Brain microvascular endothelial cell (primary cell): ENCODE measurements at regions not wholly inside any gene's neighbourhood (a gene's known extent, or its start where the extent isn't known, plus 50 kb on each side); places are given as distances from the start of the nearest gene placed in this dataset.

Experiments
- DNase-seq: peaks from one replicate; pipeline ENCODE4 v3.0.0-alpha.2; 2020
- H3K27ac ChIP-seq: fragments of 250-450 bp; sonication (Bioruptor Pico); 2 replicates; pipeline ENCODE4 v1.5.1; 2020; ENCODE audit warnings: mild to moderate bottlenecking, moderate library complexity
- H3K27me3 ChIP-seq: fragments of 250-450 bp; sonication (Bioruptor Pico); replicated peaks from 2 replicates; pipeline ENCODE4 v1.5.1; 2020; ENCODE audit warnings: mild to moderate bottlenecking
- H3K36me3 ChIP-seq: fragments of 250-450 bp; sonication (Bioruptor Pico); replicated peaks from 2 replicates; pipeline ENCODE4 v1.5.1; 2020; ENCODE audit warnings: mild to moderate bottlenecking
- H3K4me3 ChIP-seq: 2 replicates; pipeline ENCODE4 v1.5.1; 2011; ENCODE audit warnings: low read depth, mild to moderate bottlenecking, control low read depth, low read length, moderate library complexity
- in situ Hi-C: cut with HindIII; loops from 2 replicates; pipeline ENCODE4 v1.10.0; 2017; ENCODE audit warnings: low sequenced_read_pairs, low pct_ligation_motif_present
- TF ChIP-seq, protein P1 (sequence below): IDR thresholded peaks from 2 replicates; pipeline ENCODE4 v1.5.1; 2011; ENCODE audit warnings: low read depth, mild to moderate bottlenecking, moderate library complexity, low read length, control low read depth, inconsistent platforms; ENCODE audit errors: missing control alignments

DNA sequence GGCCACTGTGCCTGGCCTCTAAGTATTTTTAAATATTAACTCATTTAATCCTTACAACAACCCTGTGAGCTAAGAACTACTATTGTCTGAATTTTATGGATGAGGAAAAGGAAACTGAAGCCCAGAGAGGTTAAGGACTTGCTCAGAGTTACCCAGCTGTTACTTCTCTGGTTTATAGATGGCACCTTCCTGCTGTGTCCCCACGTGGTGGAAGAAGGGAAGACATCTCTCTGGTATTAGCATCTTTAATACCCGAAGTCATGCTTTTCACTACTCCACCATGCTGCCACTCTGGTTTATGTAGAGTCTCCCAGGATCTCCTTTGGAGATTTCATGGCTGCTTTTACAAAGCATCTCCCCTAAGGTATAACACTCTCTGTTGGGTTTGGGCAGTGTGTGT lies 105.5 kb upstream of the MKLN1 start:
- H3K27ac ChIP-seq = no peak overlapping the region
- no peaks in the 10 kb centered on the region for H3K36me3 ChIP-seq
- TF ChIP-seq, protein P1, sequence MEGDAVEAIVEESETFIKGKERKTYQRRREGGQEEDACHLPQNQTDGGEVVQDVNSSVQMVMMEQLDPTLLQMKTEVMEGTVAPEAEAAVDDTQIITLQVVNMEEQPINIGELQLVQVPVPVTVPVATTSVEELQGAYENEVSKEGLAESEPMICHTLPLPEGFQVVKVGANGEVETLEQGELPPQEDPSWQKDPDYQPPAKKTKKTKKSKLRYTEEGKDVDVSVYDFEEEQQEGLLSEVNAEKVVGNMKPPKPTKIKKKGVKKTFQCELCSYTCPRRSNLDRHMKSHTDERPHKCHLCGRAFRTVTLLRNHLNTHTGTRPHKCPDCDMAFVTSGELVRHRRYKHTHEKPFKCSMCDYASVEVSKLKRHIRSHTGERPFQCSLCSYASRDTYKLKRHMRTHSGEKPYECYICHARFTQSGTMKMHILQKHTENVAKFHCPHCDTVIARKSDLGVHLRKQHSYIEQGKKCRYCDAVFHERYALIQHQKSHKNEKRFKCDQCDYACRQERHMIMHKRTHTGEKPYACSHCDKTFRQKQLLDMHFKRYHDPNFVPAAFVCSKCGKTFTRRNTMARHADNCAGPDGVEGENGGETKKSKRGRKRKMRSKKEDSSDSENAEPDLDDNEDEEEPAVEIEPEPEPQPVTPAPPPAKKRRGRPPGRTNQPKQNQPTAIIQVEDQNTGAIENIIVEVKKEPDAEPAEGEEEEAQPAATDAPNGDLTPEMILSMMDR = peak; percentile 15
- in situ Hi-C loops = no loop called here
- DNase-seq = no peak
- no peaks in the 10 kb centered on the region for H3K27me3 ChIP-seq
- H3K4me3 ChIP-seq = no peak overlapping the region

DNA sequence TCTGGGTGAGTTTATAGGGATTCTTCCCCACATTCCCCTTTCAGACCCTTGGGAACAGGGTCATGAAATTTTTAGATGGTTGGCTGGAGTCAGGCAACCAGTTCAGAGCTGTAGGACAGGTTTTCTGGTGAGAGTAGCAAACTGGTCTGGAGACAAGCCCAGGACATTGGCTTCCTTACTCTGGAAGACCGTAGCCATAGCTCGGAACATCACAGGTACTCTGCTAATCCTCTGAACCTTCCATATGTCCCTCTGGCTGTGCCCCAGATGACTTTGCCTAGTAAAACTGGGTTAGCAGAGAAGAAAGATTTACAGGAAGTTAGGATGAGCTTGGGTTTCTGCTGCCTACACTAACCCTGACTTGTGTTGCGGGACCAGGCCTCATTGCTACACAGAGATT lies 104.5 kb upstream of the MKLN1 start:
- no peak overlapping the region for H3K4me3 ChIP-seq
- TF ChIP-seq, protein P1 = no peak
- H3K27me3 ChIP-seq = no peaks in the 10 kb centered on the region
- no peak for DNase-seq
- H3K27ac ChIP-seq = no peak overlapping the region
- no peaks in the 10 kb centered on the region for H3K36me3 ChIP-seq
- in situ Hi-C loops = no loop called here

DNA sequence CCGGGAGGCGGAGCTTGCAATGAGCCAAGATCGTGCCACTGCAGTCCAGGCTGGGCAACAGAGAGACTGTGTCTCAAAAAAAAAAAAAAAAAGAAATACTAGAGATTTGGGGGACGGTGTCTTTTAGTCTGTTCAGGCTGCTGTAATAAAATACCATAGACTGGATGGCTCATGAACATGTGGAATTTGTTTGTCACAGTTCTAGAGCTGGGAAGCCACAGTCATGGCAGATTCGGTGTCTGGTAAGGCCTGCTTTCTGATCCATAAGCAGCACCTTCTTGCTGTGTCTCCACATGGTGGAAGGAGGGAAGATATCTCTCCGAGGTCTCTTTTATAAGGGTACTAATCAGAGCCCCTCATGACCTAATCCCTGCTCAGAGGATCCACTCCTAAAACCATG lies 102.7 kb upstream of the MKLN1 start:
- no peak overlapping the region for H3K4me3 ChIP-seq
- no peaks in the 10 kb centered on the region for H3K36me3 ChIP-seq
- TF ChIP-seq, protein P1 = no peak
- in situ Hi-C loops = no loop called here
- no peak for DNase-seq
- no peak overlapping the region for H3K27ac ChIP-seq
- H3K27me3 ChIP-seq = no peaks in the 10 kb centered on the region

DNA sequence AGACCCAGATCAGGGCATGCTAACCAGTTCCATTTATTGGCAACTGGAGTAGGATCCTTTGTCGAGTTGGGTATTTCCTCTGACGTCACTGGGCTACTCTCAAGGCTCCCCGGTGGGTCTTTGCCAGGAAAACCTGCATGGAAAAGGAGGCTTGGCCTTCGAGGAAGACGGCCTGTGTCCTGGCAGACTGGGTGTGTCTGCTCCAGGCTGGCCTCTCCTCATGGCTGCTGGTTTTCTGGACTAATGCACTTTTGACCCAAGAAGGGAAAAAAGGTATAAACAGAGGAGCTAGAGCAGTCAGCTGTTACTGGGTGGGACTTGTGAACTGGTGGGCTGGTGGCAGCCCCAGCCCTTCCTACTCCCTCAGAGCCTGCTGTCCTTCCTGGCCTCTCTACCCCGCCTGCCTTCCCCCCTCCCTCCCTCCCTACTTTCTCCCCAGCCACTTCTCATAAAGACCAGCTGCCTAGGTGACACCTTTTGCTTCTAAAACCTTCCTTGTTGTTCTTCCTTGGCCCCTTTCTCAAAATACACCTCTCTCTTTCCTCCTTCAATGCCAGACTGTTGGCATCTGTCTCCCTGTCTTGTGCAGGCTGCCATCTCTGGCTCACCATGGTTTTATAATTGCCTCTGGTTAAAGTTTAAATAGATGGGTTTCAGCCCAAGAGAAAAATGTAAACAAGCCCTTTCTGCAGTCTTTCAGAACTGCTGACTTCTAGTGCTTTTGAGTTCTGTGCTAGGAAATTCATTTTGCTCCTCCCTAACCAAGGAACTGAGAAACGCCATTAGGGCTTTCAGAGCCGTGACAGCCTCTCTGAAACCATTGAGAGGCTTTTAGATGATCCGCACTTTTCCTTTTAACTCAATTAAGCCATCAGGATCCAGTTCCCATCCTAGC lies 101.8 kb upstream of the MKLN1 start:
- Histone ChIP-seq H3K27me3 (no peaks in the 10 kb centered on the region), H3K36me3 (no peaks in the 10 kb centered on the region), H3K4me3 (no peak overlapping the region), H3K27ac (no peak overlapping the region)
- no peak for DNase-seq
- in situ Hi-C loops = no loop called here
- TF ChIP-seq, protein P1 = no peak

DNA sequence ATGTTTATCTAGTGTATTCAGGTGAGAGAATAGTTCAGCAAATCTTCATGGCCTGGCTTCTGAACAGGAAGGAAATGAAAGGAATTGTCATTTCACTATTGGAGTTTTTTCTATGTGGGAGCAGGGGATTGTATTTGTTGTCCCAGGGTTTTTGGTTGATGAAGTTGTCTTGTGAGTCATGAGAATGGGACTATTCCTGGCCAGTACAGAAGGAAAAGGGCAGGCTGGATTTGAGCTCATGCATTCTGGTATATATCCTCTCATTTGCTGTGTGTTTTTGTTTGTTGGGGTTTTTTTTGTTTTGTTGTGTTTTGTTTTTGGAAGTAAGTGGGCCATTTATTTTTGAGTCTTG lies 101.2 kb upstream of the MKLN1 start:
- TF ChIP-seq, protein P1 = no peak
- in situ Hi-C loops = no loop called here
- DNase-seq = no peak
- H3K36me3 ChIP-seq = no peaks in the 10 kb centered on the region
- no peak overlapping the region for H3K27ac ChIP-seq
- no peak overlapping the region for H3K4me3 ChIP-seq
- H3K27me3 ChIP-seq = no peaks in the 10 kb centered on the region
